ENCODE measurements at regions not wholly inside any gene's neighbourhood (a gene's known extent, or its start where the extent isn't known, plus 50 kb on each side); places are given as distances from the start of the nearest gene placed in this dataset.

GRCh38 chr5:167984951-167985350, 306.5 kb upstream of the WWC1 start:
- no peak overlapping the region for H3K27ac ChIP-seq
- H3K27me3 ChIP-seq = no peaks in the 10 kb centered on the region
- H3K4me1 ChIP-seq = no peaks in the 10 kb centered on the region
- no peaks in the 10 kb centered on the region for H3K9me3 ChIP-seq
- H3K9ac ChIP-seq = no peak overlapping the region
- H3K36me3 ChIP-seq = peaks cover 33% of the 10 kb centered on the region
- H3K4me2 ChIP-seq = no peak overlapping the region
- TF ChIP-seq Cebpa-rat (IDR thresholded peaks at IDR 0.05) = no peak
- no peak overlapping the region for H3K4me3 ChIP-seq
- H4K20me1 ChIP-seq = no peaks in the 10 kb centered on the region

- Histone ChIP-seq H3K9ac (no peak overlapping the region), H3K9me3 (no peaks in the 10 kb centered on the region), H3K36me3 (peaks cover 29% of the 10 kb centered on the region), H3K4me1 (no peaks in the 10 kb centered on the region), H3K27me3 (no peaks in the 10 kb centered on the region), H3K27ac (no peak overlapping the region), H3K4me3 (no peak overlapping the region), H3K4me2 (no peak overlapping the region), H4K20me1 (no peaks in the 10 kb centered on the region)
- TF ChIP-seq Cebpa-rat (IDR thresholded peaks at IDR 0.05) = no peak
These were observed 306.1 kb upstream of the WWC1 start for GRCh38 chr5:167985373-167985772.

- Histone ChIP-seq H3K27me3 (no peaks in the 10 kb centered on the region), H3K9me3 (no peaks in the 10 kb centered on the region), H3K36me3 (peaks cover 38% of the 10 kb centered on the region), H3K9ac (no peak overlapping the region), H3K4me3 (no peak overlapping the region), H3K4me2 (no peak overlapping the region), H4K20me1 (no peaks in the 10 kb centered on the region), H3K27ac (no peak overlapping the region), H3K4me1 (no peaks in the 10 kb centered on the region)
- TF ChIP-seq Cebpa-rat (IDR thresholded peaks at IDR 0.05) = no peak
These were observed 303.8 kb upstream of the WWC1 start for GRCh38 chr5:167987490-167988280.

GRCh38 chr5:167992868-167993267, 298.6 kb upstream of the WWC1 start:
- Histone ChIP-seq H3K36me3 (peaks cover 82% of the 10 kb centered on the region), H3K27me3 (no peaks in the 10 kb centered on the region), H3K9ac (no peak overlapping the region), H3K9me3 (no peaks in the 10 kb centered on the region), H3K27ac (no peak overlapping the region), H3K4me2 (no peak overlapping the region), H3K4me3 (no peak overlapping the region), H4K20me1 (peaks cover 5% of the 10 kb centered on the region; the same call in 1 of the 2 replicates), H3K4me1 (no peaks in the 10 kb centered on the region)
- no peak for TF ChIP-seq Cebpa-rat (IDR thresholded peaks at IDR 0.05)

GRCh38 chr5:167993771-167994170, 297.7 kb upstream of the WWC1 start:
- H3K36me3 ChIP-seq = peaks cover 84% of the 10 kb centered on the region
- H3K27me3 ChIP-seq = no peaks in the 10 kb centered on the region
- no peak overlapping the region for H3K4me2 ChIP-seq
- no peaks in the 10 kb centered on the region for H3K4me1 ChIP-seq
- no peak overlapping the region for H3K4me3 ChIP-seq
- no peaks in the 10 kb centered on the region for H3K9me3 ChIP-seq
- no peak overlapping the region for H3K27ac ChIP-seq
- no peak for TF ChIP-seq Cebpa-rat (IDR thresholded peaks at IDR 0.05)
- H3K9ac ChIP-seq = no peak overlapping the region
- peaks cover 5% of the 10 kb centered on the region; the same call in 1 of the 2 replicates for H4K20me1 ChIP-seq

- no peak overlapping the region for H3K4me2 ChIP-seq
- no peaks in the 10 kb centered on the region for H3K4me1 ChIP-seq
- no peaks in the 10 kb centered on the region for H3K9me3 ChIP-seq
- no peak overlapping the region for H3K4me3 ChIP-seq
- peaks cover 5% of the 10 kb centered on the region; the same call in 1 of the 2 replicates for H4K20me1 ChIP-seq
- no peak overlapping the region for H3K9ac ChIP-seq
- H3K27me3 ChIP-seq = no peaks in the 10 kb centered on the region
- H3K27ac ChIP-seq = no peak overlapping the region
- TF ChIP-seq Cebpa-rat (IDR thresholded peaks at IDR 0.05) = no peak
- peaks cover 97% of the 10 kb centered on the region for H3K36me3 ChIP-seq
These were observed 295.5 kb upstream of the WWC1 start for GRCh38 chr5:167995844-167996425.

- Histone ChIP-seq H3K27me3 (no peaks in the 10 kb centered on the region), H3K9ac (no peak overlapping the region), H3K4me2 (no peak overlapping the region), H3K4me1 (no peaks in the 10 kb centered on the region), H3K4me3 (no peak overlapping the region), H3K9me3 (no peaks in the 10 kb centered on the region), H3K36me3 (peaks cover 79% of the 10 kb centered on the region), H4K20me1 (peaks cover 5% of the 10 kb centered on the region; the same call in 1 of the 2 replicates), H3K27ac (no peak overlapping the region)
- TF ChIP-seq Cebpa-rat (IDR thresholded peaks at IDR 0.05) = no peak
These were observed 293.2 kb upstream of the WWC1 start for GRCh38 chr5:167998148-167998767.

GRCh38 chr5:167999182-167999581, 292.3 kb upstream of the WWC1 start:
- no peaks in the 10 kb centered on the region for H3K27me3 ChIP-seq
- H3K36me3 ChIP-seq = peaks cover 75% of the 10 kb centered on the region
- no peaks in the 10 kb centered on the region for H3K4me1 ChIP-seq
- H4K20me1 ChIP-seq = peaks cover 5% of the 10 kb centered on the region; the same call in 1 of the 2 replicates
- no peaks in the 10 kb centered on the region for H3K9me3 ChIP-seq
- no peak overlapping the region for H3K27ac ChIP-seq
- H3K4me3 ChIP-seq = no peak overlapping the region
- no peak overlapping the region for H3K4me2 ChIP-seq
- H3K9ac ChIP-seq = no peak overlapping the region
- TF ChIP-seq Cebpa-rat (IDR thresholded peaks at IDR 0.05) = no peak

GRCh38 chr5:168001318-168001717, 290.1 kb upstream of the WWC1 start:
- TF ChIP-seq Cebpa-rat (IDR thresholded peaks at IDR 0.05) = no peak
- Histone ChIP-seq H3K27me3 (no peaks in the 10 kb centered on the region), H3K9me3 (no peaks in the 10 kb centered on the region)

GRCh38 chr5:168002116-168002515, 289.3 kb upstream of the WWC1 start:
- H3K4me1 ChIP-seq = peaks cover 6% of the 10 kb centered on the region; the same call in 1 of the 2 replicates
- H3K4me3 ChIP-seq = no peak overlapping the region
- no peak overlapping the region for H3K4me2 ChIP-seq
- no peak for TF ChIP-seq Cebpa-rat (IDR thresholded peaks at IDR 0.05)
- no peaks in the 10 kb centered on the region for H3K27me3 ChIP-seq
- no peak overlapping the region for H3K9ac ChIP-seq
- no peaks in the 10 kb centered on the region for H3K9me3 ChIP-seq
- H3K27ac ChIP-seq = no peak overlapping the region
- H4K20me1 ChIP-seq = peaks cover 5% of the 10 kb centered on the region; the same call in 1 of the 2 replicates
- peaks cover 57% of the 10 kb centered on the region for H3K36me3 ChIP-seq

More at GRCh38 chr5:168001318-168001717, 290.1 kb upstream of the WWC1 start:
- Histone ChIP-seq H4K20me1 (peaks cover 5% of the 10 kb centered on the region; the same call in 1 of the 2 replicates), H3K4me1 (no peaks in the 10 kb centered on the region), H3K36me3 (peaks cover 62% of the 10 kb centered on the region), H3K4me3 (no peak overlapping the region), H3K27ac (no peak overlapping the region), H3K4me2 (no peak overlapping the region), H3K9ac (no peak overlapping the region)
